ENCODE measurements at regions not wholly inside any gene's neighbourhood (a gene's known extent, or its start where the extent isn't known, plus 50 kb on each side); places are given as distances from the start of the nearest gene placed in this dataset.

DNA sequence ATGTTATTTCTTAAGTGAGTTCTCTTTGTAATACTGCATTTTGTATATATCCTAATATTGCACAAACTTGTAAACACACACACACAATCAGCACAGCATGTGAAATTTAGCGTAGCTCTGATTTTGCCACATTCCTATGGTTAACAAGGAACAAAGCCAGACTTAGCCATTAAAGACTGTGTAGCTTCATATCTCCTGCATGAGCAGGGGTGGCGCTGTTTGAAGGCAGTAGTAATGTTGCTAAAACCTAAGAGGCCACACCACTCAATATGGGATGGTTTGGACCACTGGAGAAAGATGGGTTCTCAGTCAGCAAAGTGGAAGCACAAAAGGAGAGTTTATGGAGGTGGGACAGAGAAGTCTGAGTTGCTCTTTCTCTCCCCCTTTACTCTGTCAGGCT lies 61.1 kb upstream of the RND3 start:
- TF ChIP-seq, protein P1, sequence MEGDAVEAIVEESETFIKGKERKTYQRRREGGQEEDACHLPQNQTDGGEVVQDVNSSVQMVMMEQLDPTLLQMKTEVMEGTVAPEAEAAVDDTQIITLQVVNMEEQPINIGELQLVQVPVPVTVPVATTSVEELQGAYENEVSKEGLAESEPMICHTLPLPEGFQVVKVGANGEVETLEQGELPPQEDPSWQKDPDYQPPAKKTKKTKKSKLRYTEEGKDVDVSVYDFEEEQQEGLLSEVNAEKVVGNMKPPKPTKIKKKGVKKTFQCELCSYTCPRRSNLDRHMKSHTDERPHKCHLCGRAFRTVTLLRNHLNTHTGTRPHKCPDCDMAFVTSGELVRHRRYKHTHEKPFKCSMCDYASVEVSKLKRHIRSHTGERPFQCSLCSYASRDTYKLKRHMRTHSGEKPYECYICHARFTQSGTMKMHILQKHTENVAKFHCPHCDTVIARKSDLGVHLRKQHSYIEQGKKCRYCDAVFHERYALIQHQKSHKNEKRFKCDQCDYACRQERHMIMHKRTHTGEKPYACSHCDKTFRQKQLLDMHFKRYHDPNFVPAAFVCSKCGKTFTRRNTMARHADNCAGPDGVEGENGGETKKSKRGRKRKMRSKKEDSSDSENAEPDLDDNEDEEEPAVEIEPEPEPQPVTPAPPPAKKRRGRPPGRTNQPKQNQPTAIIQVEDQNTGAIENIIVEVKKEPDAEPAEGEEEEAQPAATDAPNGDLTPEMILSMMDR (IDR thresholded peaks at IDR 0.05; ENCODE audit: low read depth, low read length, missing input control) = no peak
- TF ChIP-seq, protein P2, sequence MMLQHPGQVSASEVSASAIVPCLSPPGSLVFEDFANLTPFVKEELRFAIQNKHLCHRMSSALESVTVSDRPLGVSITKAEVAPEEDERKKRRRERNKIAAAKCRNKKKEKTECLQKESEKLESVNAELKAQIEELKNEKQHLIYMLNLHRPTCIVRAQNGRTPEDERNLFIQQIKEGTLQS (IDR thresholded peaks at IDR 0.05) = no peak
- TF ChIP-seq EGR1 (IDR thresholded peaks at IDR 0.05; ENCODE audit: low read depth in 2 of 2) (no peak), TAF1 (conservative IDR thresholded peaks at IDR 0.05) (no peak), YY1 (IDR thresholded peaks at IDR 0.05) (no peak), JUND (IDR thresholded peaks at IDR 0.05) (no peak), RXRA (IDR thresholded peaks at IDR 0.05) (no peak), GABPA (IDR thresholded peaks at IDR 0.05 in 1 of 2, conservative IDR thresholded peaks at IDR 0.05 in 1 of 2) (no peak), RAD21 (IDR thresholded peaks at IDR 0.05) (peak in 1 of 2 donors; percentile 60), SP1 (IDR thresholded peaks at IDR 0.05) (no peak)
- TF ChIP-seq, protein P3, sequence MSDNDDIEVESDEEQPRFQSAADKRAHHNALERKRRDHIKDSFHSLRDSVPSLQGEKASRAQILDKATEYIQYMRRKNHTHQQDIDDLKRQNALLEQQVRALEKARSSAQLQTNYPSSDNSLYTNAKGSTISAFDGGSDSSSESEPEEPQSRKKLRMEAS (IDR thresholded peaks at IDR 0.05) = no peak
- TF ChIP-seq, protein P4, sequence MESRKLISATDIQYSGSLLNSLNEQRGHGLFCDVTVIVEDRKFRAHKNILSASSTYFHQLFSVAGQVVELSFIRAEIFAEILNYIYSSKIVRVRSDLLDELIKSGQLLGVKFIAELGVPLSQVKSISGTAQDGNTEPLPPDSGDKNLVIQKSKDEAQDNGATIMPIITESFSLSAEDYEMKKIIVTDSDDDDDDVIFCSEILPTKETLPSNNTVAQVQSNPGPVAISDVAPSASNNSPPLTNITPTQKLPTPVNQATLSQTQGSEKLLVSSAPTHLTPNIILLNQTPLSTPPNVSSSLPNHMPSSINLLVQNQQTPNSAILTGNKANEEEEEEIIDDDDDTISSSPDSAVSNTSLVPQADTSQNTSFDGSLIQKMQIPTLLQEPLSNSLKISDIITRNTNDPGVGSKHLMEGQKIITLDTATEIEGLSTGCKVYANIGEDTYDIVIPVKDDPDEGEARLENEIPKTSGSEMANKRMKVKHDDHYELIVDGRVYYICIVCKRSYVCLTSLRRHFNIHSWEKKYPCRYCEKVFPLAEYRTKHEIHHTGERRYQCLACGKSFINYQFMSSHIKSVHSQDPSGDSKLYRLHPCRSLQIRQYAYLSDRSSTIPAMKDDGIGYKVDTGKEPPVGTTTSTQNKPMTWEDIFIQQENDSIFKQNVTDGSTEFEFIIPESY (IDR thresholded peaks at IDR 0.05) = no peak
- TF ChIP-seq, protein P5, sequence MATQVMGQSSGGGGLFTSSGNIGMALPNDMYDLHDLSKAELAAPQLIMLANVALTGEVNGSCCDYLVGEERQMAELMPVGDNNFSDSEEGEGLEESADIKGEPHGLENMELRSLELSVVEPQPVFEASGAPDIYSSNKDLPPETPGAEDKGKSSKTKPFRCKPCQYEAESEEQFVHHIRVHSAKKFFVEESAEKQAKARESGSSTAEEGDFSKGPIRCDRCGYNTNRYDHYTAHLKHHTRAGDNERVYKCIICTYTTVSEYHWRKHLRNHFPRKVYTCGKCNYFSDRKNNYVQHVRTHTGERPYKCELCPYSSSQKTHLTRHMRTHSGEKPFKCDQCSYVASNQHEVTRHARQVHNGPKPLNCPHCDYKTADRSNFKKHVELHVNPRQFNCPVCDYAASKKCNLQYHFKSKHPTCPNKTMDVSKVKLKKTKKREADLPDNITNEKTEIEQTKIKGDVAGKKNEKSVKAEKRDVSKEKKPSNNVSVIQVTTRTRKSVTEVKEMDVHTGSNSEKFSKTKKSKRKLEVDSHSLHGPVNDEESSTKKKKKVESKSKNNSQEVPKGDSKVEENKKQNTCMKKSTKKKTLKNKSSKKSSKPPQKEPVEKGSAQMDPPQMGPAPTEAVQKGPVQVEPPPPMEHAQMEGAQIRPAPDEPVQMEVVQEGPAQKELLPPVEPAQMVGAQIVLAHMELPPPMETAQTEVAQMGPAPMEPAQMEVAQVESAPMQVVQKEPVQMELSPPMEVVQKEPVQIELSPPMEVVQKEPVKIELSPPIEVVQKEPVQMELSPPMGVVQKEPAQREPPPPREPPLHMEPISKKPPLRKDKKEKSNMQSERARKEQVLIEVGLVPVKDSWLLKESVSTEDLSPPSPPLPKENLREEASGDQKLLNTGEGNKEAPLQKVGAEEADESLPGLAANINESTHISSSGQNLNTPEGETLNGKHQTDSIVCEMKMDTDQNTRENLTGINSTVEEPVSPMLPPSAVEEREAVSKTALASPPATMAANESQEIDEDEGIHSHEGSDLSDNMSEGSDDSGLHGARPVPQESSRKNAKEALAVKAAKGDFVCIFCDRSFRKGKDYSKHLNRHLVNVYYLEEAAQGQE (IDR thresholded peaks at IDR 0.05) = no peak

All from liver (tissue), 3 donors.